Activated T-cell treated with anti-CD3 and anti-CD28 coated beads, Interleukin-2, amount 50 U/mL, for 72 hours (primary cell): ENCODE measurements at regions not wholly inside any gene's neighbourhood (a gene's known extent, or its start where the extent isn't known, plus 50 kb on each side); places are given as distances from the start of the nearest gene placed in this dataset.
"Not testable (repeated sequence)": the region's sequence is repeated elsewhere in the genome, so short reads cannot be mapped to it uniquely, and the experiment has no call there.

Source experiments
- ATAC-seq, 2 donors: fragments of 150-1000 bp; cut with Tn5 transposase; replicated peaks in 1 of 2; 2 replicates each; pipeline ENCODE4 v1.10.0; 2021; ENCODE audit warnings: moderate library complexity in 2 of 2, mild to moderate bottlenecking in 1 of 2
- DNase-seq, 2 donors: peaks; one replicate each; pipeline ENCODE4 v3.0.0; 2021 to 2022; ENCODE audit warnings: mixed read lengths in 1 of 2
- H3K27ac Mint-ChIP-seq: one replicate; pipeline ENCODE4 v1.8.0; 2022; ENCODE audit warnings: mild to moderate bottlenecking, moderate library complexity, mixed read lengths
- H3K27me3 Mint-ChIP-seq: one replicate; pipeline ENCODE4 v1.8.0; 2022; ENCODE audit warnings: low read depth, mixed read lengths
- H3K36me3 Mint-ChIP-seq, 2 donors: one replicate each; pipeline ENCODE4 v1.8.0; 2022; ENCODE audit warnings: mixed read lengths in 2 of 2, mild to moderate bottlenecking in 1 of 2; ENCODE audit not compliant: insufficient read depth in 2 of 2
- H3K4me1 Mint-ChIP-seq: one replicate; pipeline ENCODE4 v1.8.0; 2022; ENCODE audit warnings: low read depth, mixed read lengths
- H3K4me3 Mint-ChIP-seq, 2 donors: one replicate each; pipeline ENCODE4 v1.8.0; 2022; ENCODE audit warnings: mild to moderate bottlenecking in 2 of 2, mixed read lengths in 2 of 2, moderate library complexity in 2 of 2
- H3K9me3 Mint-ChIP-seq, 2 donors: one replicate each; pipeline ENCODE4 v1.8.0; 2022; ENCODE audit warnings: mixed read lengths in 2 of 2

DNA sequence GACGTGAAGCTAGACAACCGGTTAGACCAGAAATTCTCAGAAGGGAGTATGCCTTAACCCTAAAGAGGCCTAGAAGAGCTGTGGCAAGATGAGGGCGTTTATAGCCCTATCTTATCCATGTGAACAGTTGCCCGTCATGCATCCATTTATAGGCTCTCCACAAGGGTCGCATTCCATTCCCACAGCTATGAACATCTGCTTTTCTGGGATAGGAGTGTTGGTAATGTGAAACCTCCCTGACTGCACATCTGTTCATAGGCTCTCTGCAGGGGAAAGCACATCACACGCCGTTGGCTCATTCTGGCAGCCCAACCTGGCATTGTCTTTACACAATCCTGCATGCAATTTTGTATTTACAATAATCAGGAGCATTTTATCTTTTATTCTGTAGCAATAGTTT is 485.6 kb downstream of the ACTR3B start:
- H3K36me3 Mint-ChIP-seq, ATAC-seq, H3K27ac Mint-ChIP-seq, H3K27me3 Mint-ChIP-seq, DNase-seq, H3K9me3 Mint-ChIP-seq, H3K4me1 Mint-ChIP-seq, H3K4me3 Mint-ChIP-seq: not testable (repeated sequence)

DNA sequence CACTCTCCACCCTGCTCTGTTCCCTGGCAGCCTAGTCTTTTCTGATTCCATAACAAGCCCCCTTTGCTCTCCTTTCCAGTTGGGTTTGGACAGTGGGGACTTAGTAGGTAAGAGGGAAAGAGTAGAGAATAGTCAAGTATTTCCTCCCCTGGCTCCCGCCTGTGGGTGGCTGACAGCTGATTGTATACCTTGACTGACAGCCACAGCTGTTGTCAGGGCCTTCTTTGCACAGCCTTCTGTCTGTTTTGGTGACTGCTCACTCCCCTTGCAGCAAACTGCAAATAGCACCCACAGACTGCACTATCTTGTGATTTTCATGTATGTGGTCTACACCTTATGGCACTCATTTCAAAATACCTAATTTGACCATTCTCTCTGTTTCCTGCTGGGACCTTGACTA is 486.3 kb downstream of the ACTR3B start:
- no peaks in the 10 kb centered on the region for H3K36me3 Mint-ChIP-seq
- no peak for DNase-seq
- no peaks in the 10 kb centered on the region for H3K27me3 Mint-ChIP-seq
- no peaks in the 10 kb centered on the region for H3K4me1 Mint-ChIP-seq
- no peak overlapping the region for H3K27ac Mint-ChIP-seq
- ATAC-seq: no peak
- H3K4me3 Mint-ChIP-seq: no peak overlapping the region
- H3K9me3 Mint-ChIP-seq: peaks cover 2 to 6% of the 10 kb centered on the region in 2 donors

DNA sequence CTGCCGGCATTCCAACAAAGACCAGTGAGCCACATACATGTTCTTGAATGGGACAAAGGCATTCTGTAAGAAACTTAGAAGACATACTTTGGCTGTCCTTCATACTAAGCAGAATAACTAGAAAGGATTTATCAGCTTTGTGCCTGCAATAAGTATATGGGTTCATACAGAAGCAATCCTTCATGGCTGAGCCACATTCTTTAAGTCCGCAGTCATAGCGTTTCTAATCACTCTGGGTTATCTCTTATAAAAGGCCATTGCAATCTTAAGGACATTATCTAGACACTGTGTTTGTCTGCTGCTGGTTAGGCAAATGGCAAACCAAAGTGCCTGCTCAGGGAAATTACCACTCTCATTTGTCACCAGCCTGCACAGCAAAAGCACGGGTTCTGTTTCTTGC is 488.4 kb downstream of the ACTR3B start:
- peaks cover 0 to 5% of the 10 kb centered on the region in 2 donors for H3K9me3 Mint-ChIP-seq
- H3K36me3 Mint-ChIP-seq: no peaks in the 10 kb centered on the region
- no peak for ATAC-seq
- H3K4me3 Mint-ChIP-seq: no peak overlapping the region
- no peaks in the 10 kb centered on the region for H3K4me1 Mint-ChIP-seq
- no peak for DNase-seq
- no peak overlapping the region for H3K27ac Mint-ChIP-seq
- H3K27me3 Mint-ChIP-seq: no peaks in the 10 kb centered on the region

DNA sequence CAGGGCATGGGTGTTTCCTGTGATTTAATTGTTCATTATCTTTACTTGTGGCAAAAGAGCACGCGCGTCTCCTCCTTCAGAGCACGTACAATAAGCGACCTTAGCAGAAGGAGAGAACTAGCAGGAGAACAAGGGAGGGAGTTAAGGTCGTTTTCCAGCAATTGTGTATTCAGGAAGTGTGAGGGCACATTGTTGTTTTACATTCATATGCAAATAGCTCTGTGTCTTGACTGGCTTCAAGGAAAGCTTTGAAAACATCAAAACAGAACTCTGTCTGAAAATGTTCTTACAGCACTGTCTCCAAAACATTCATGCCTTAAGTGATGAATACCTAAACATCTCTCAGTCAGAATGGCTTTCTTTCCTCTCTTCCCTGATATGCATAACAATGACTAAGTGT is 499.1 kb downstream of the ACTR3B start:
- no peak for DNase-seq
- Mint-ChIP-seq H3K27ac (no peak overlapping the region), H3K9me3 (peaks cover 1 to 2% of the 10 kb centered on the region in 2 donors), H3K4me3 (no peak overlapping the region), H3K36me3 (peaks cover 0 to 2% of the 10 kb centered on the region in 2 donors), H3K4me1 (no peaks in the 10 kb centered on the region), H3K27me3 (no peaks in the 10 kb centered on the region)
- no peak for ATAC-seq

DNA sequence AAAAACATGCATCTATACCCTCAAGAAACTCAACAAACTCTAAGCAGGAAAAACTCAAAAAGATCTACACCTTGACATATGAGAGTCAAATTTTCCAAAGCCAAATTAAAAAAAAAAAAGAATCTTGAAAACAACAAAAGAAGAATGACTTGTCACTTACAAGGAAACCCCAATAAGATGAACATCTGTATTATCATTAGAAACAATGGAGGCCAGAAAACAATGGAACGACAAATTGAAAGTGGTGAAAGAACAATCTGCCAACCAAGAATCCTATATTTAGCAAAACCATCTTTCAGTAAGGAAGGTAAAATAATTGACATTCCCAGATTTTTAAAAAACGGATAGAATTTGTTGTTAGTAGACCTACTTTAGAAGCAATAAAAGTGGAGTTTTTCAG is 516.8 kb downstream of the ACTR3B start:
- no peak overlapping the region for H3K4me3 Mint-ChIP-seq
- ATAC-seq (no peak), DNase-seq (no peak)
- H3K27me3 Mint-ChIP-seq: no peaks in the 10 kb centered on the region
- H3K27ac Mint-ChIP-seq: no peak overlapping the region
- H3K4me1 Mint-ChIP-seq: no peaks in the 10 kb centered on the region
- H3K36me3 Mint-ChIP-seq: no peaks in the 10 kb centered on the region
- H3K9me3 Mint-ChIP-seq: peaks cover 5 to 9% of the 10 kb centered on the region in 2 donors

DNA sequence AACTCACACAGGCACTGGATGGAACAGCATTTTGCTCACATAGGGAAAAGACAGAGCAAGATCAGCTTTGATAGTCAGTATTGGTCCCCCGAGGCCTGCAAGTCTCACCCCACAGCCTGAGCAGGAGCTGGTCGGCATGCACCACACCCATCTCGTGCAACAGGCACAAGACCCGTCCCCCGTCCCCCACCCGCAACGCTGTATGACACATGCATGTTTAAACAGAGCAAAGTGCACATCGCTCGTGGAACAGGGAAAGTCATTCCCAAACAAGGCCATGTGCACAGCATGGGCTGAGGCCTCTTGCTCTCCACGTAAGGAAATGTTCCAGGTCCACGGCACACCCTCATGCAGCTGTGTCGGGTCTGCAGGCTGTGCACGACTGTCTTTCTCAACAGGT is 527.2 kb downstream of the ACTR3B start:
- no peaks in the 10 kb centered on the region for H3K27me3 Mint-ChIP-seq
- no peaks in the 10 kb centered on the region for H3K4me1 Mint-ChIP-seq
- H3K4me3 Mint-ChIP-seq: no peak overlapping the region
- DNase-seq: no peak
- peaks cover 4 to 6% of the 10 kb centered on the region in 2 donors for H3K9me3 Mint-ChIP-seq
- peaks cover 0 to 2% of the 10 kb centered on the region in 2 donors for H3K36me3 Mint-ChIP-seq
- no peak overlapping the region for H3K27ac Mint-ChIP-seq
- no peak for ATAC-seq

DNA sequence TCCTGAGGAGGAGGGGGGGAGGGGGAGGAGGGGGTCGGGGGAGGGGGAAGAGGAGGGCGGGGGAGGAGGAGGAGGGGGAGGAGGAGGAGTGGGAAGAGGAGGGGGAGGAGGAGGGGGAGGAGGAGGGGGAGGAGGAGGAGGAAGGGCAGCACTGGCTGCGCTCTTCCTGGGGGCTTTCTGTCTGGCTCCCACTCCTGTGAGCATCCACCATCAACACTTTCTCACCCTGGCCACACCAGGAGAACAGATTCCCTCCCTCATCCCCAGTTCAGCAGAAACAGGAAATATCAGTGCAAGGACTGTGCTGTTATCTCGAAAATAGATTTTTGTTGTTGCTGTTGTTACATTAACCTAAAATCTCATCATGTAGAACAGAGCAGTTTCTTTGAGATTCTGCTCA is 530.5 kb downstream of the ACTR3B start:
- Mint-ChIP-seq H3K27me3 (no peaks in the 10 kb centered on the region), H3K9me3 (peaks cover 5 to 10% of the 10 kb centered on the region in 2 donors), H3K27ac (no peak overlapping the region), H3K36me3 (no peaks in the 10 kb centered on the region), H3K4me3 (no peak overlapping the region), H3K4me1 (no peaks in the 10 kb centered on the region)
- DNase-seq: no peak
- no peak for ATAC-seq

DNA sequence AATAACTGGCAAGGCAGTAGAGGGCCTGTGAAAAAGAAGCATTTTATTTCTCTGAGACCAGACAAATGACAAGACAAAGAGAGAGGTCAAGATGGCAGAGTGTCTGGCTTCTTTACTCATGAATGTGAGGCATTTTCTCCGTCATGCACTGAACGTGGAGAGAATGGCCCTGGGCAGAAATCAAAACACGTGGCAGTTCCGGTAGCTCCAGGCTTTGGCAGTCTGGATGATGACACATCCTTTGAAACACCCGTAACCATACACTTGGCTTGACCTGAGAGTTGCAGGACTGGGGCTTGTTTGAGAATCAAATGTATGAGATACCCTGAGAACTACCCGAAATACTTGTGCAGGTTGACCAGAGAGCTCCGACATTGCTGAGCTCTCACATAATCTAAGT is 537.6 kb downstream of the ACTR3B start:
- no peaks in the 10 kb centered on the region for H3K4me1 Mint-ChIP-seq
- ATAC-seq (no peak), DNase-seq (no peak)
- H3K27ac Mint-ChIP-seq: no peak overlapping the region
- H3K9me3 Mint-ChIP-seq: peaks cover 6 to 11% of the 10 kb centered on the region in 2 donors
- no peaks in the 10 kb centered on the region for H3K27me3 Mint-ChIP-seq
- peaks cover 2% of the 10 kb centered on the region in 2 donors for H3K36me3 Mint-ChIP-seq
- no peak overlapping the region for H3K4me3 Mint-ChIP-seq

DNA sequence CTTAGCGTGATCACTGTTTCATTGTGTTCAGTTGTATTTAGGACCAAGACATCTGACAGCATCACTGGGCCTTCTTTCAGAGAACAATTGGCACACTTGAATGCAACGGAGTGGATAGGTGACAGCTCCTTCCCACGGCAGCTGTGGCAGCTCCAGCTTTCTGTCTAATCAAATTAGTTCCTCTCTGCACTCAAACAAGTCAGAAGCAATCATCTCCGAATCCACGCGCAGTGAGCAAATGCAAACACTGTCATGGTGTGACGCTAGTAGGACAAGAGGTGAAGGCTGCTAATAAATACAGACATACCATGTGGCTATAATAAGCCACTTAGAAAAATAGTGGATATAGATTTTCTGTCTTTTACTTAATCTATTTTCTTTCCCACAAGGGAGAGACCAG is 542.4 kb downstream of the ACTR3B start:
- ATAC-seq (no peak), DNase-seq (no peak)
- Mint-ChIP-seq H3K36me3 (peaks cover 2 to 4% of the 10 kb centered on the region in 2 donors), H3K27me3 (no peaks in the 10 kb centered on the region), H3K9me3 (peaks cover 8 to 13% of the 10 kb centered on the region in 2 donors), H3K27ac (no peak overlapping the region), H3K4me1 (no peaks in the 10 kb centered on the region), H3K4me3 (no peak overlapping the region)

DNA sequence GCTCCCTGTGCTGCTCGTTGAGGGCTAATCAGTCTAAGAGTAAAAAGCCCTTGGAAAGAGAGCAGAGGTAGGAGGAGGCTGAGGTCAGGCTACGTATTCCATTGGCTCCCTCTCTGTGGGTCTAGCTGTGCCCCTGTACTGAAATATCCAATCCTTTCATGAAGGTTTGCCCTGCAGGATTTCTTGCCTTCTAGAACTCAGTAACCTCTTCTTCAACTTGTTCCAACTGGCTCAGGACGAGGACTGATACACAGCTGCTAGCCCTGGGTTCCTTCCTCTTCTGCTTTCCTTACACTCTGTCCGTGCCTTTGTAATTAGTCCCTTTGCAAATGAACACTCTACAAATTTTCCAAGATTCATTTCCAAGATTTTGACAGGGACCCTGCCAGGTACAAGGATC is 560.5 kb downstream of the ACTR3B start:
- Mint-ChIP-seq H3K4me3 (no peak overlapping the region), H3K4me1 (no peaks in the 10 kb centered on the region), H3K9me3 (peaks cover 10 to 14% of the 10 kb centered on the region in 2 donors), H3K27me3 (no peaks in the 10 kb centered on the region), H3K36me3 (peaks cover 2% of the 10 kb centered on the region in 2 donors), H3K27ac (peak overlapping the region; percentile 45)
- no peak for DNase-seq
- ATAC-seq: no peak

DNA sequence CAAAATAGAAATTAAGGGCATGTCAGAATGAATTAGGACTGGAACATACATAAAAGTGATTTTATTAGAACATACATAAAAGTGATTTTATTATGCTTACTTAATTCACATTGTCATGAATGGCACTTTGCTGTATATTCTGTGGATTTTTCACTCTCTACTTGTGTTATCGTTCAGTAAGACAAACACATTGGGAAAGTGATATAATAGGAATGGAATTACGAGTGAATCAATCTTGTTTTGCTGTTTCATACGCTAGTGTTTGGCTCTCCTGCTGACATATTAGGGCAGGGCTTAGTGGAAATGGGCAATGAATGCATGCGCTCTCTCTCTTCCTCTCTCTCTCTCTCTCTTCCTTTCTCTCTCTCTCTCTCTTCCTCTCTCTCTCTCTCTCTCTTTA is 561.1 kb downstream of the ACTR3B start:
- no peaks in the 10 kb centered on the region for H3K27me3 Mint-ChIP-seq
- DNase-seq: no peak
- H3K27ac Mint-ChIP-seq: no peak overlapping the region
- peaks cover 2% of the 10 kb centered on the region in 2 donors for H3K36me3 Mint-ChIP-seq
- ATAC-seq: no peak
- peaks cover 10 to 14% of the 10 kb centered on the region in 2 donors for H3K9me3 Mint-ChIP-seq
- H3K4me1 Mint-ChIP-seq: no peaks in the 10 kb centered on the region
- no peak overlapping the region for H3K4me3 Mint-ChIP-seq

DNA sequence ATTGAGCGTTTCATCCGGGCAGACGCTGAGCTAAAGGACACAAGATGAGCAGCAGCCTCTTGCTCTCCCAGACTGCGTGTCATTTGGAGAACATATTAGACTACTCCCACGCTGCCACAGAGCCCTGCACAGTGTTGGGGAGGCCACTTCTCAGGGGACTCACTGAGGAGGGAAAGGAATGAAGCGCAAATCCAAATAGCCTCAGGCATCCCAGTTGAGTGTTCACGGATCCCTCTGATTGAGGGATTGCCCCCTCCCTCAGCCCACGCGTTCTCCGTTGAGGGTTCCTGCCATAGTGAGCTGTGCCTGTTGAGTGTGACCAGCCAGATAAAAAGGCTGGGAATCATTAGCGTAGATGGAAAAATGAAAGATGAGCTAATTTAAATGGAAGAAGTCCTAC is 563.4 kb downstream of the ACTR3B start:
- Mint-ChIP-seq H3K36me3 (peaks cover 2 to 7% of the 10 kb centered on the region in 2 donors), H3K27ac (no peak overlapping the region), H3K4me3 (no peak overlapping the region), H3K9me3 (peaks cover 9 to 14% of the 10 kb centered on the region in 2 donors), H3K4me1 (no peaks in the 10 kb centered on the region), H3K27me3 (no peaks in the 10 kb centered on the region)
- ATAC-seq (no peak), DNase-seq (no peak)

DNA sequence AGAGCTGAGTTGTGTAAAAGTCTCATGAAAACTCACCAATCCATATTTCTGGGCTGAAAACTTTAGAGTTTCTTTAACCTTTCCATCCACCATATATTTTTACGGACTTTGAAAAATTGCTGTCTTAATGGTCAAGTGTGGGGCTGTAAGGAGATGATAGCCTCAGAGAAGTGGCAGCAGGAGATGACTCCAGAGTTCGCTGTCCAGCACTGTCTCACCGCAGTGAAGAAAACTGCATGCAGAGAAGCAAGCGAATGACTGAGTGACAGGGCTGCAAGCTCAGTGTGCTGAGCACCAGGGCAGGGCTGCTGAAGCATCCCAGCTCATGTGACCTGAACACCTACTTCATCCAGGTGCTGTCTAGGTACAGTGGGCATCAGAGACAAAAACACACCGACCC is 564.5 kb downstream of the ACTR3B start:
- H3K27ac Mint-ChIP-seq: no peak overlapping the region
- no peaks in the 10 kb centered on the region for H3K4me1 Mint-ChIP-seq
- peaks cover 8 to 11% of the 10 kb centered on the region in 2 donors for H3K9me3 Mint-ChIP-seq
- ATAC-seq (no peak), DNase-seq (no peak)
- peaks cover 0 to 4% of the 10 kb centered on the region in 2 donors for H3K36me3 Mint-ChIP-seq
- H3K27me3 Mint-ChIP-seq: no peaks in the 10 kb centered on the region
- H3K4me3 Mint-ChIP-seq: no peak overlapping the region

DNA sequence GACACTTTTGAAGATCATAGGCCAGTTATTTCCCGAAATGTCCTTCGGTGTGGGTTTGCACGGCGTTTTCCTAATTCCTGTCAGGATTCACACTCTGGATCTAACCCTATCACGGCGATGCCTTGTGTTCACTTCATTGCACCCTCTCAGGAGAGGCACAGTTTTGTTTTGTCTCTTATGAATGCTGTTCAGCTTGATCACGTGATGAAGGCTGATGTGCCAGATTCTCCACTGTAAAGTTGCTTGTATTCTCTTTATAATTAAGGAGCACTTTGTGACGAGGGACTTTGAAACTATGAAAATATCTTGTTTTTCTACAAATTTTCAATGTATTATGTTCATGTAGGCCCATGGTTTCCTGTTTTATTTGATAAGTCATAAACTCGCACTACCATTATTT is 568.1 kb downstream of the ACTR3B start:
- ATAC-seq: no peak
- peaks cover 5 to 10% of the 10 kb centered on the region in 2 donors for H3K9me3 Mint-ChIP-seq
- H3K36me3 Mint-ChIP-seq: peaks cover 0 to 7% of the 10 kb centered on the region in 2 donors
- no peak overlapping the region for H3K27ac Mint-ChIP-seq
- DNase-seq: no peak
- H3K27me3 Mint-ChIP-seq: no peaks in the 10 kb centered on the region
- H3K4me1 Mint-ChIP-seq: no peaks in the 10 kb centered on the region
- H3K4me3 Mint-ChIP-seq: no peak overlapping the region
